ENCODE measurements at regions not wholly inside any gene's neighbourhood (a gene's known extent, or its start where the extent isn't known, plus 50 kb on each side); places are given as distances from the start of the nearest gene placed in this dataset.

DNA sequence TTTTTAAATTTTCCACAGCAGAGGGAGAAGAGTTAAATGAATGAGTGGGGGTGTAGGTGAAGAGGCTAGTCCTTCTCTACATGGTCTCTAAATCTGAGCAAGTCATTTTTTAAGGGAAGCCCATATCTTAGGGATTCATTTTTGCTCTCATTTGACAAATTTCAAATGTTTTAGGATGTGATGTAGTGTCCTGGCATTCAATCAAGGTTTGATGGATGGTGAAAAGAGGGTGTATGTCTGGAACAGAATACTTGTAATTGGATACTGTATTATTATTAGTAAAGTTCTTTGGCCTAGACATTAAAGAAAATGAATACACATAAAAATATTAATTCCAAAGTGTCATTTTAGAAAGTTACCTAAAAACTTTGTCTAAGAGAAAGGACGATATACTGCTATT, 167.8 kb upstream of the PTBP2 start:
- DNase-seq (no peak), ATAC-seq (no peak)
- H3K36me3 ChIP-seq (ENCODE audit: low read depth), result no peaks in the 10 kb centered on the region
- H3K4me3 ChIP-seq, result no peak overlapping the region
- intact Hi-C loops (cut with DNase I, micrococcal nuclease), result no loop called here
- TF ChIP-seq, protein P1, sequence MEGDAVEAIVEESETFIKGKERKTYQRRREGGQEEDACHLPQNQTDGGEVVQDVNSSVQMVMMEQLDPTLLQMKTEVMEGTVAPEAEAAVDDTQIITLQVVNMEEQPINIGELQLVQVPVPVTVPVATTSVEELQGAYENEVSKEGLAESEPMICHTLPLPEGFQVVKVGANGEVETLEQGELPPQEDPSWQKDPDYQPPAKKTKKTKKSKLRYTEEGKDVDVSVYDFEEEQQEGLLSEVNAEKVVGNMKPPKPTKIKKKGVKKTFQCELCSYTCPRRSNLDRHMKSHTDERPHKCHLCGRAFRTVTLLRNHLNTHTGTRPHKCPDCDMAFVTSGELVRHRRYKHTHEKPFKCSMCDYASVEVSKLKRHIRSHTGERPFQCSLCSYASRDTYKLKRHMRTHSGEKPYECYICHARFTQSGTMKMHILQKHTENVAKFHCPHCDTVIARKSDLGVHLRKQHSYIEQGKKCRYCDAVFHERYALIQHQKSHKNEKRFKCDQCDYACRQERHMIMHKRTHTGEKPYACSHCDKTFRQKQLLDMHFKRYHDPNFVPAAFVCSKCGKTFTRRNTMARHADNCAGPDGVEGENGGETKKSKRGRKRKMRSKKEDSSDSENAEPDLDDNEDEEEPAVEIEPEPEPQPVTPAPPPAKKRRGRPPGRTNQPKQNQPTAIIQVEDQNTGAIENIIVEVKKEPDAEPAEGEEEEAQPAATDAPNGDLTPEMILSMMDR (IDR thresholded peaks at IDR 0.05), result no peak
- no peaks in the 10 kb centered on the region for H3K4me1 ChIP-seq (ENCODE audit: low read depth)
- no peaks in the 10 kb centered on the region for H3K9me3 ChIP-seq

DNA sequence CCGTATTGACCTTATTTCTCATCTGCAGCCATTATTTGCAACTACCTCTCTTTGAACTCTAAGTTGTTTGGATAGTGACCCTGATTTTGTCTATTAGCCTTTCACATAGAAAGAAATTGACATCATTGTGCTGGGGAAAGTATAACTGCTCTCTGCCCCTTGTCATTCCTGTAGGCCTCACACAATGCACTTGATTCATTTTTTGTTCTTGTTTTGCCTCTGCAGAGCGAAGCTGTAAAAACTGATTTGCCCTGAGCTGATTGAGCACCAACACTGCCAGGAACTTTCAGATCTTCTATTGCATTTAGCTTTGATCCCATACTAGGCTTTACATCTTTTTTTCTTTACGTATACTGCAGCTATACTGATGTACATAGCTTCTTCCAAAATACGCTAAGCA, 167.2 kb upstream of the PTBP2 start:
- Histone ChIP-seq H3K36me3 (ENCODE audit: low read depth) (no peaks in the 10 kb centered on the region), H3K4me3 (no peak overlapping the region), H3K4me1 (ENCODE audit: low read depth) (no peaks in the 10 kb centered on the region), H3K9me3 (no peaks in the 10 kb centered on the region)
- intact Hi-C loops (cut with DNase I, micrococcal nuclease), result no loop called here
- no peak for ATAC-seq
- no peak for DNase-seq
- TF ChIP-seq, protein P1 (IDR thresholded peaks at IDR 0.05), result no peak

DNA sequence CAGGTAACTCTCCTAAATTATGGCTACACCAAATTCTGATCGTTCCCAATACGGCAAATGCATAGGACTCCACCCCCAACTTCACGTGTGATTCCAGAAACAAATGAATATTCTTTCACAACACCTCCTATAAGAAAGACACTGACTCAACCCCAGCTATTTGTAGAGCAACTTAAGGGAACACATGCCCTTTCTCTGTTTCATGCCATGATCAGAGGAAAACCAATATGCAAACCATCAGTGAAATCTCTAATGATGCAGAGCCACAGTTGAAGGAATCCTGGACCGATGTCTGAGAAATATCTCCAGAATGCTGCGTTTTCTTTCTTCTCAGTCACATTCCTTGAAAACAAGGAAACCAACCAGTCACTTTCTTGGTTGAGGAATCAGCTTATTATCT, 164.2 kb upstream of the PTBP2 start:
- intact Hi-C loops (cut with DNase I, micrococcal nuclease), result no loop called here
- TF ChIP-seq, protein P1 (IDR thresholded peaks at IDR 0.05), result no peak
- H3K9me3 ChIP-seq, result no peaks in the 10 kb centered on the region
- no peak overlapping the region for H3K4me3 ChIP-seq
- no peaks in the 10 kb centered on the region for H3K4me1 ChIP-seq (ENCODE audit: low read depth)
- ATAC-seq, result no peak
- no peak for DNase-seq
- no peaks in the 10 kb centered on the region for H3K36me3 ChIP-seq (ENCODE audit: low read depth)

DNA sequence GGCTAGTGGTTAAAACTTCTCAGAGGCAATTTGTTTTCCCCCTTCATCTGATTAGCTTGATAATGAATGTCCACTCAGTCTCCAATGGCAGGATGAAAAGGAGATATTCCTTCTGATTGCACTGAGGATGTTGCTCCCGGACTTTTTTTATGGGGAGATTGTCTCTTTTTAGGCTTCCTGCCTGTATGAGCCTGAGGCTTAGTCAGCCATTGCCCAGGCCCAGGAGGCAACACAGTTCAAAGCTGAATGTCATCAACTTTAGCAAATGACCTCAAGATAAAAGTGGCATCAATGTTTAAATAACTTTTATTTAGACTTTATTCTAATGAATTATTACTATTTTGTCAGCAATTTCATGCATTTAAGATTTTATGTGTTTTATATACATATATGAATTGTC, 162.9 kb upstream of the PTBP2 start:
- Histone ChIP-seq H3K4me1 (ENCODE audit: low read depth) (no peaks in the 10 kb centered on the region), H3K4me3 (no peak overlapping the region), H3K36me3 (ENCODE audit: low read depth) (no peaks in the 10 kb centered on the region), H3K9me3 (no peaks in the 10 kb centered on the region)
- intact Hi-C loops (cut with DNase I, micrococcal nuclease), result no loop called here
- DNase-seq (no peak), ATAC-seq (no peak)
- TF ChIP-seq, protein P1 (IDR thresholded peaks at IDR 0.05), result no peak

DNA sequence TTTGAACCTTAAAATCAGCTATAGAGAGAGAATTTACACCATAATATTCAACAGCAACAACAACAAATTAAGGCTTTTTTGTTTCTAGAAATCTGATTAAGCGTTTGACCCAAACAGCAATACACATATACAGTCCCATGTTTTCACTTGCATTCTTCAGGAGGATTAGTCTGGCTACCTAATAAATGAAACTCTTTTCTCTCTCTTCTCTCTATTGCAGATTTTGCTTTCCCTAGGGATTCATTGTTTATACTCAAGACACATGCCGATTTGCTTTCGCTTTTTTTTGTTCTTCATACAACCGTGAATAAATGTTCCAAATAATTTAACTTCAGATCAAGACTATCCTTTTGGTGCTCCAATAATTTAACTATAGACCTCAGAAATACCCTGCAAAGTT, 162.4 kb upstream of the PTBP2 start:
- TF ChIP-seq, protein P1 (IDR thresholded peaks at IDR 0.05), result no peak
- Histone ChIP-seq H3K9me3 (no peaks in the 10 kb centered on the region), H3K4me1 (ENCODE audit: low read depth) (no peaks in the 10 kb centered on the region), H3K36me3 (ENCODE audit: low read depth) (no peaks in the 10 kb centered on the region), H3K4me3 (no peak overlapping the region)
- ATAC-seq (no peak), DNase-seq (no peak)
- intact Hi-C loops (cut with DNase I, micrococcal nuclease), result no loop called here

All from mucosa of descending colon (tissue), 3 donors.